Thyroid gland (tissue), 4 donors: ENCODE measurements at regions not wholly inside any gene's neighbourhood (a gene's known extent, or its start where the extent isn't known, plus 50 kb on each side); places are given as distances from the start of the nearest gene placed in this dataset.

Experiments used
- DNase-seq, 2 donors: peaks; one replicate each; pipeline ENCODE4 v3.0.0-alpha.2; 2019
- H3K27ac ChIP-seq, 3 donors: fragments of 200-600 bp; sonication (generic); 1 replicate in 2 of 3; 2 replicates in 1 of 3; pipeline ENCODE4 v1.5.1; 2016 to 2019; ENCODE audit warnings: mild to moderate bottlenecking in 1 of 3, moderate library complexity in 1 of 3
- H3K27me3 ChIP-seq: fragments of 200-600 bp; sonication (generic); one replicate; pipeline ENCODE4 v1.5.1; 2019
- H3K36me3 ChIP-seq, 2 donors: fragments of 200-600 bp; sonication (generic); one replicate each; pipeline ENCODE4 v1.5.1; 2016 to 2019
- H3K4me1 ChIP-seq, 2 donors: fragments of 200-600 bp; sonication (generic); one replicate each; pipeline ENCODE4 v1.5.1; 2017 to 2019
- H3K4me3 ChIP-seq, 3 donors: fragments of 200-600 bp; sonication (generic); replicated peaks in 1 of 3; 1 replicate in 2 of 3; 2 replicates in 1 of 3; pipeline ENCODE4 v1.5.1; 2016; ENCODE audit warnings: mild to moderate bottlenecking in 1 of 3
- H3K9me3 ChIP-seq: fragments of 200-600 bp; sonication (generic); one replicate; pipeline ENCODE4 v1.5.1; 2017
- CTCF ChIP-seq, 6 experiments: fragments of 200-600 bp in 3 of 6; fragments of 450-650 bp in 3 of 6; sonication (generic) in 3 of 6; IDR thresholded peaks; one replicate each; pipeline ENCODE4 v1.5.1; 2016 to 2019; ENCODE audit warnings: antibody characterized with exemption in 6 of 6, mild to moderate bottlenecking in 2 of 6, inconsistent platforms in 1 of 6, moderate library complexity in 1 of 6
- POLR2A ChIP-seq, 2 donors: fragments of 450-650 bp; IDR thresholded peaks; one replicate each; pipeline ENCODE4 v1.6.1; 2017; ENCODE audit warnings: antibody characterized with exemption in 2 of 2, mild to moderate bottlenecking in 2 of 2, moderate library complexity in 1 of 2
- WGBS, 2 donors: methylation state at CpG; one replicate each; pipeline ENCODE4 v1.1.5; 2017; 5-methylcytosine and 5-hydroxymethylcytosine counted together
- intact Hi-C: fragments of 100-400 bp; cut with DNase I; formaldehyde crosslinking; loops from one replicate; pipeline ENCODE4 v1.15.1; 2023

- Histone ChIP-seq H3K9me3 (no peaks in the 10 kb centered on the region), H3K4me3 (no peak overlapping the region), H3K27ac (no peak overlapping the region), H3K36me3 (no peaks in the 10 kb centered on the region), H3K27me3 (no peaks in the 10 kb centered on the region), H3K4me1 (no peaks in the 10 kb centered on the region)
- whole genome bisulfite sequencing, 2 donors: 80 to 83% methylated on average over 21 to 26 of the region's 28 CpGs
- TF ChIP-seq CTCF (IDR thresholded peaks at IDR 0.05): no peak
- TF ChIP-seq POLR2A (IDR thresholded peaks at IDR 0.05): no peak
- intact Hi-C loops: no loop called here
- DNase-seq: no peak
Observed at GRCh38 chr11:64500176-64501013, 55.3 kb upstream of the SLC22A11 start.

- no peak for DNase-seq
- intact Hi-C loops: no loop called here
- Histone ChIP-seq H3K27ac (no peak overlapping the region), H3K4me3 (no peak overlapping the region), H3K9me3 (no peaks in the 10 kb centered on the region), H3K36me3 (no peaks in the 10 kb centered on the region), H3K27me3 (no peaks in the 10 kb centered on the region), H3K4me1 (no peaks in the 10 kb centered on the region)
- TF ChIP-seq POLR2A (IDR thresholded peaks at IDR 0.05): no peak
- WGBS, 2 donors: 64 to 69% methylated on average over 14 of the region's 14 CpGs
Observed at GRCh38 chr11:64501500-64502427, 54.0 kb upstream of the SLC22A11 start.

- no peak for DNase-seq
- H3K36me3 ChIP-seq: no peaks in the 10 kb centered on the region
- no peak overlapping the region for H3K27ac ChIP-seq
- no peaks in the 10 kb centered on the region for H3K4me1 ChIP-seq
- intact Hi-C loops: no loop called here
- no peak for TF ChIP-seq POLR2A (IDR thresholded peaks at IDR 0.05)
- H3K9me3 ChIP-seq: no peaks in the 10 kb centered on the region
- H3K4me3 ChIP-seq: no peak overlapping the region
- H3K27me3 ChIP-seq: no peaks in the 10 kb centered on the region
- 93% methylated on average over 19 of the region's 19 CpGs for WGBS, 2 donors
Observed at GRCh38 chr11:64502634-64503033, 53.1 kb upstream of the SLC22A11 start.

- DNase-seq: no peak
- Histone ChIP-seq H3K4me1 (no peaks in the 10 kb centered on the region), H3K9me3 (no peaks in the 10 kb centered on the region), H3K36me3 (no peaks in the 10 kb centered on the region), H3K4me3 (no peak overlapping the region), H3K27ac (no peak overlapping the region), H3K27me3 (no peaks in the 10 kb centered on the region)
- 56 to 73% methylated on average over 5 of the region's 5 CpGs for WGBS, 2 donors
- TF ChIP-seq POLR2A (IDR thresholded peaks at IDR 0.05) (no peak), CTCF (IDR thresholded peaks at IDR 0.05) (no peak)
- intact Hi-C loops: no loop called here
Observed at GRCh38 chr11:64503186-64503753, 52.5 kb upstream of the SLC22A11 start.

GRCh38 chr11:64504999-64505398 lies 50.7 kb upstream of the SLC22A11 start:
- DNase-seq: no peak
- Histone ChIP-seq H3K4me3 (no peak overlapping the region), H3K27me3 (no peaks in the 10 kb centered on the region), H3K9me3 (no peaks in the 10 kb centered on the region), H3K36me3 (no peaks in the 10 kb centered on the region), H3K4me1 (no peaks in the 10 kb centered on the region), H3K27ac (no peak overlapping the region)
- intact Hi-C loops: no loop called here
- no peak for TF ChIP-seq CTCF (IDR thresholded peaks at IDR 0.05)
- no peak for TF ChIP-seq POLR2A (IDR thresholded peaks at IDR 0.05)
- WGBS, 2 donors: 87 to 90% methylated on average over 4 to 5 of the region's 5 CpGs
